Adrenal gland (tissue), 5 donors: ENCODE measurements at regions not wholly inside any gene's neighbourhood (a gene's known extent, or its start where the extent isn't known, plus 50 kb on each side); places are given as distances from the start of the nearest gene placed in this dataset.

ENCODE experiments used
- CTCF ChIP-seq, 6 experiments: fragments of 450-650 bp in 4 of 6; fragments of 200-600 bp in 2 of 6; sonication (generic) in 1 of 6; IDR thresholded peaks; 1 replicate in 5 of 6; 2 replicates in 1 of 6; pipeline versions ENCODE4 v1.5.1 to v1.8.0; 2016 to 2021; ENCODE audit warnings: antibody characterized with exemption in 6 of 6, mild to moderate bottlenecking in 2 of 6, moderate library complexity in 1 of 6
- POLR2A ChIP-seq, 2 donors: fragments of 450-650 bp; IDR thresholded peaks; one replicate each; pipeline ENCODE4 v1.6.1; 2017; ENCODE audit warnings: antibody characterized with exemption in 2 of 2, mild to moderate bottlenecking in 2 of 2, moderate library complexity in 1 of 2
- donor health status: DM: no; HTN: no; CAD: no.

- TF ChIP-seq CTCF (IDR thresholded peaks at IDR 0.05) = no peak
- no peak for TF ChIP-seq POLR2A (IDR thresholded peaks at IDR 0.05)
Observed at GRCh38 chr21:19842601-19843000, 1155.6 kb upstream of the NCAM2 start.
